ENCODE measurements at regions not wholly inside any gene's neighbourhood (a gene's known extent, or its start where the extent isn't known, plus 50 kb on each side); places are given as distances from the start of the nearest gene placed in this dataset.

GRCh38 chr16:51562891-51563290 is 411.8 kb upstream of the SALL1 start (continued):
- TF ChIP-seq NRL (CRISPR knock-in tag; IDR thresholded peaks at IDR 0.05; ENCODE audit: borderline replicate concordance) = no peak
- no peak for TF ChIP-seq ZNF224 (CRISPR knock-in tag; IDR thresholded peaks at IDR 0.05)

DNA sequence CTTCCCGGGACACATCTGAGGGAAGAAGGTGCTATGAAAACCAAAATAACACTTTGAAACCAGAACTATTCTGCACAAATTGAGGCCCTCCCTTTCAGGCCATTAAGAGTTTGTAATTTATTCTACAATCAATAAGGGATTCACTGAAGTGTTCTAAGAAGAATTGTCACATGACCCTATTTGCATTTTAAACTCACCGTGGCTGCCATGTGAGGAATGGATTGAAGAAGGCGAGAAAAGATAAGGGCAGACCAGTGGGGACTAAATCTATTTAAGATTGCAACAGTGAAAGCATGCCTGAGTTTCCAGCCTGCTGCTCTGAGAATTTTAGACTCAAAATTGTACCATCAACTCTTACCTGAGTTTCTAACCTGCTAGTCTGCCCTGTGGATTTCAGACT is 408.8 kb upstream of the SALL1 start:
- no peaks in the 10 kb centered on the region for H4K20me1 ChIP-seq (ENCODE audit: insufficient read depth, low read length)
- H3K27ac ChIP-seq (ENCODE audit: extremely low read length, insufficient read depth, low read length) = no peak overlapping the region
- 24% methylated on average over 3 of the region's 3 CpGs for WGBS (ENCODE audit: low lambda C conversion rate)
- H3K27me3 ChIP-seq (ENCODE audit: control insufficient read depth in 1 of 2, insufficient read depth in 2 of 2, low read length in 2 of 2) = no peaks in the 10 kb centered on the region; a peak in 1 of 5 replicates
- no peaks in the 10 kb centered on the region for H3K36me3 ChIP-seq (replicated peaks in 1 of 2; ENCODE audit: control insufficient read depth in 1 of 2, insufficient read depth in 2 of 2, low read length in 2 of 2)
- H2AFZ ChIP-seq (ENCODE audit: low read length) = no peak overlapping the region
- ATAC-seq (no peak), DNase-seq (ENCODE audit: low spot score) (no peak), FAIRE-seq (no peak)
- no peak overlapping the region for H3K4me3 ChIP-seq (replicated peaks in 1 of 3; ENCODE audit: insufficient read depth in 1 of 3, low read depth in 2 of 3, low read length in 3 of 3)
- in situ Hi-C loops (cut with HindIII; ENCODE audit: extremely low pct_ligation_motif_present, low pct_unique_long_range_greater_than_20kb) = no loop called here
- no peaks in the 10 kb centered on the region for H3K4me1 ChIP-seq (ENCODE audit: insufficient read depth, low read length)
- H3K9me3 ChIP-seq (ENCODE audit: low read length) = no peaks in the 10 kb centered on the region
- intact Hi-C loops (cut with micrococcal nuclease; ENCODE audit: unreplicated experiment) = no loop called here
- CTCF ChIA-PET (ENCODE audit: low intra/inter-chr PET ratio, low total read pairs) = no interaction called here
- TF ChIP-seq ZNF788 (CRISPR knock-in tag; IDR thresholded peaks at IDR 0.05; ENCODE audit: borderline replicate concordance) (no peak), ZNF18 (CRISPR knock-in tag; IDR thresholded peaks at IDR 0.05; ENCODE audit: insufficient replicate concordance) (no peak), ZNF768 (CRISPR knock-in tag; IDR thresholded peaks at IDR 0.05) (no peak), ZNF121 (CRISPR knock-in tag; IDR thresholded peaks at IDR 0.05) (no peak), TOPORS (CRISPR knock-in tag; IDR thresholded peaks at IDR 0.05) (no peak), RBAK (CRISPR knock-in tag; IDR thresholded peaks at IDR 0.05) (no peak), ZNF850 (CRISPR knock-in tag; conservative IDR thresholded peaks at IDR 0.05) (no peak), ZNF644 (CRISPR knock-in tag; IDR thresholded peaks at IDR 0.05; ENCODE audit: low read depth) (no peak), ZNF33B (CRISPR knock-in tag; IDR thresholded peaks at IDR 0.05) (no peak), ARID2 (CRISPR knock-in tag; IDR thresholded peaks at IDR 0.05; ENCODE audit: borderline replicate concordance) (no peak)
- TF ChIP-seq, protein P1, sequence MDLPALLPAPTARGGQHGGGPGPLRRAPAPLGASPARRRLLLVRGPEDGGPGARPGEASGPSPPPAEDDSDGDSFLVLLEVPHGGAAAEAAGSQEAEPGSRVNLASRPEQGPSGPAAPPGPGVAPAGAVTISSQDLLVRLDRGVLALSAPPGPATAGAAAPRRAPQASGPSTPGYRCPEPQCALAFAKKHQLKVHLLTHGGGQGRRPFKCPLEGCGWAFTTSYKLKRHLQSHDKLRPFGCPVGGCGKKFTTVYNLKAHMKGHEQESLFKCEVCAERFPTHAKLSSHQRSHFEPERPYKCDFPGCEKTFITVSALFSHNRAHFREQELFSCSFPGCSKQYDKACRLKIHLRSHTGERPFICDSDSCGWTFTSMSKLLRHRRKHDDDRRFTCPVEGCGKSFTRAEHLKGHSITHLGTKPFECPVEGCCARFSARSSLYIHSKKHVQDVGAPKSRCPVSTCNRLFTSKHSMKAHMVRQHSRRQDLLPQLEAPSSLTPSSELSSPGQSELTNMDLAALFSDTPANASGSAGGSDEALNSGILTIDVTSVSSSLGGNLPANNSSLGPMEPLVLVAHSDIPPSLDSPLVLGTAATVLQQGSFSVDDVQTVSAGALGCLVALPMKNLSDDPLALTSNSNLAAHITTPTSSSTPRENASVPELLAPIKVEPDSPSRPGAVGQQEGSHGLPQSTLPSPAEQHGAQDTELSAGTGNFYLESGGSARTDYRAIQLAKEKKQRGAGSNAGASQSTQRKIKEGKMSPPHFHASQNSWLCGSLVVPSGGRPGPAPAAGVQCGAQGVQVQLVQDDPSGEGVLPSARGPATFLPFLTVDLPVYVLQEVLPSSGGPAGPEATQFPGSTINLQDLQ (CRISPR knock-in tag; IDR thresholded peaks at IDR 0.05) = no peak
- TF ChIP-seq, protein P2, sequence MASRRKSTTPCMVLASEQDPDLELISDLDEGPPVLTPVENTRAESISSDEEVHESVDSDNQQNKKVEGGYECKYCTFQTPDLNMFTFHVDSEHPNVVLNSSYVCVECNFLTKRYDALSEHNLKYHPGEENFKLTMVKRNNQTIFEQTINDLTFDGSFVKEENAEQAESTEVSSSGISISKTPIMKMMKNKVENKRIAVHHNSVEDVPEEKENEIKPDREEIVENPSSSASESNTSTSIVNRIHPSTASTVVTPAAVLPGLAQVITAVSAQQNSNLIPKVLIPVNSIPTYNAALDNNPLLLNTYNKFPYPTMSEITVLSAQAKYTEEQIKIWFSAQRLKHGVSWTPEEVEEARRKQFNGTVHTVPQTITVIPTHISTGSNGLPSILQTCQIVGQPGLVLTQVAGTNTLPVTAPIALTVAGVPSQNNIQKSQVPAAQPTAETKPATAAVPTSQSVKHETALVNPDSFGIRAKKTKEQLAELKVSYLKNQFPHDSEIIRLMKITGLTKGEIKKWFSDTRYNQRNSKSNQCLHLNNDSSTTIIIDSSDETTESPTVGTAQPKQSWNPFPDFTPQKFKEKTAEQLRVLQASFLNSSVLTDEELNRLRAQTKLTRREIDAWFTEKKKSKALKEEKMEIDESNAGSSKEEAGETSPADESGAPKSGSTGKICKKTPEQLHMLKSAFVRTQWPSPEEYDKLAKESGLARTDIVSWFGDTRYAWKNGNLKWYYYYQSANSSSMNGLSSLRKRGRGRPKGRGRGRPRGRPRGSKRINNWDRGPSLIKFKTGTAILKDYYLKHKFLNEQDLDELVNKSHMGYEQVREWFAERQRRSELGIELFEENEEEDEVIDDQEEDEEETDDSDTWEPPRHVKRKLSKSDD (CRISPR knock-in tag; IDR thresholded peaks at IDR 0.05; ENCODE audit: low read depth) = no peak
- no peak overlapping the region for H3K4me2 ChIP-seq (ENCODE audit: low read depth, low read length)
- POLR2A ChIA-PET = no interaction called here
- no peak overlapping the region for H3K9ac ChIP-seq (ENCODE audit: insufficient read depth, low read depth, low read length)
- no peaks in the 10 kb centered on the region for H3K79me2 ChIP-seq (ENCODE audit: insufficient read depth, low read length)
- no TSS peak for BruUV-seq (replicated peaks)
